GM12872 (cell line): ENCODE measurements at regions not wholly inside any gene's neighbourhood (a gene's known extent, or its start where the extent isn't known, plus 50 kb on each side); places are given as distances from the start of the nearest gene placed in this dataset.

ENCODE experiments used
- CTCF ChIP-seq: IDR thresholded peaks from 3 replicates; pipeline ENCODE4 v1.5.1; 2011; ENCODE audit warnings: low read depth, mild to moderate bottlenecking, low read length, moderate library complexity; ENCODE audit not compliant: insufficient read depth

GRCh38 chr6:118708744-118709143, 57.4 kb upstream of the CEP85L start:
- TF ChIP-seq CTCF: no peak

GRCh38 chr6:118708055-118708454, 56.7 kb upstream of the CEP85L start:
- no peak for TF ChIP-seq CTCF

- TF ChIP-seq CTCF: no peak
These were observed 55.3 kb upstream of the CEP85L start for GRCh38 chr6:118706702-118707101.

- TF ChIP-seq CTCF: no peak
These were observed 54.4 kb upstream of the CEP85L start for GRCh38 chr6:118705544-118706491.

- no peak for TF ChIP-seq CTCF
These were observed 53.5 kb upstream of the CEP85L start for GRCh38 chr6:118704915-118705314.
